ENCODE measurements at regions not wholly inside any gene's neighbourhood (a gene's known extent, or its start where the extent isn't known, plus 50 kb on each side); places are given as distances from the start of the nearest gene placed in this dataset.
"Not testable (repeated sequence)": the region's sequence is repeated elsewhere in the genome, so short reads cannot be mapped to it uniquely, and the experiment has no call there.

DNA sequence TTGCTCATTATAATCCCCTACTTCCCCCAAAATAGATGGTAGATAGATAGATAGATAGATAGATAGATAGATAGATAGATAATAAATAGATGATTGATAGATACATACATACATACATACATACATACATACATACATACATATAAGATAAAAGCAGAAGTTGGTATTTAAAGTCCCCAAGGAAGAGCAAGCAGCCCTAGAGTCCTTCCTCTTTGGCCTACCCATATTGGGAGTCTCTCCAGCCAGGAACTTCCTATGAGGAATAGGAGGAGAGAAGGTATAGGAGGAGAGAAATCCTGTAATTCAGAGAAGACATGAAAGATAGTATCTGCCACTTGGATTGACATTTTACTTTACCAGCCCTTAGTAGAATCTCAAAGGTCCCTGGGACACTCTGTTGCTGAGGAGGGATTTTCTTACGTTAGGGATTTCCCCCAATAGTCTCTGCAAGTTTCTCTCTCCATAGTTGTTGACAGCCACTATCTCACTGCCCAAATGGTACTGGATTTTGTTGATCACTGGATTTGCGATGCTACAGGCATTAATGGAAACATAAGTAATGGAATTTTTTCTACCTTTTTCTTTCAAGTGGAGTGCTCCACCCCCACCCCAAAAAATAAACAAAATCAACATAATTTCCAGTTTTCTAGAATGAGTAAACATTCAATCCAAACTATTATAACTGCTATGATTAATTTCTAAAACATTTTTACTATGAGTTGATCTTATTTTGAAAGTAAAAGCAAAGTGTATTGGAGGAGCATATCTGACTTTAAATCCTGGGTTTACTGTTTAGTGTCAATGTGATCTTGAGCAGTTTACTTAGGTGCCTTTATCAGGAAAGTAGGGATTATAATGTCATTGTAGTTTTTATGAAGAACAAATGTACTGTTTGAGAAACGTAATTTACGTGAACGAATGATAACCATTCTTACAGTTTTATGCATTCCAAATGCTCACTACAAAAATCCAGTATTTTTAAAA is 93.2 kb upstream of the TNFSF4 start:
- no peak for DNase-seq

DNA sequence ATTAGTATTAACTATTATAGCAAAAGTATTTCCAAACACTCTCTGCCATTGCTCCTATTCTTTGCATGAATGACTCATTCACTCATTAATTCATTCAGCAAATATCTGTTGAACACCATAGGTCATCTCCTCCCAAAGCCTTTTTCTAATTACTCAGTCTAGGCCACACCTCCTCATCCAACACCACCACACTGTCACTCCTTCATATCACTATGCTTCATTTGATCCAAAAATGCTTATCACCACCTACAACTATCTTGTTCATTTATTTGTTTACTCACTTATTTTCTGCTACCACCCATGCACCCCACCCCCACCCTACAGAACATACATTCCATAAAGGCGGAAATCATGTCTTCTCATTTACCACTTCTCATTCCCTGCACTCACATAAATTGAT is 94.4 kb upstream of the TNFSF4 start:
- DNase-seq = no peak

- no peak for DNase-seq
Observed at GRCh38 chr1:173302366-173302765, 95.2 kb upstream of the TNFSF4 start.

GRCh38 chr1:173302890-173303829 is 96.0 kb upstream of the TNFSF4 start:
- no peak for DNase-seq

GRCh38 chr1:173303984-173304383 is 96.9 kb upstream of the TNFSF4 start:
- DNase-seq = no peak

- DNase-seq = no peak
Observed at GRCh38 chr1:173304529-173305227, 97.5 kb upstream of the TNFSF4 start.

DNA sequence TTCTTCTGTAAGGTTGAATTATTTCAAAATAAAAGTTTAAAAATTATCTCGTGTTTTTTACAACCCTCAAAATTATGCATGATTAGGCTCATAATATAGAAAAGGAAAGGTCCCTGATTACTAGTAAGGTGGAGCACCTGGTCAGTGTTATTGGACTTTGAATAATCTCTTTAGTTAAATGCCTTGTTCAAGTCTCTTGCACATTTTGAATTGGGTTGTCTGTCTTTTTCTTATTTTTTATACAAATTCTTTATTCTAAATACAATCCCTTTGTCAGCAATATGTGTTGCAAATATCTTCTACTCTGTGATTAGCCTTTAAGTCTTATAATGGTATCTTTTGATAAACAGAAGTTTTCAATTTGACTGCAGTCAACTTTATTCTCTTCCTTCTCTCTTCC is 100.7 kb upstream of the TNFSF4 start:
- DNase-seq = no peak

- DNase-seq = no peak
Observed at GRCh38 chr1:173314656-173315055, 107.5 kb upstream of the TNFSF4 start.

GRCh38 chr1:173315296-173315695 is 108.2 kb upstream of the TNFSF4 start:
- DNase-seq = no peak

DNA sequence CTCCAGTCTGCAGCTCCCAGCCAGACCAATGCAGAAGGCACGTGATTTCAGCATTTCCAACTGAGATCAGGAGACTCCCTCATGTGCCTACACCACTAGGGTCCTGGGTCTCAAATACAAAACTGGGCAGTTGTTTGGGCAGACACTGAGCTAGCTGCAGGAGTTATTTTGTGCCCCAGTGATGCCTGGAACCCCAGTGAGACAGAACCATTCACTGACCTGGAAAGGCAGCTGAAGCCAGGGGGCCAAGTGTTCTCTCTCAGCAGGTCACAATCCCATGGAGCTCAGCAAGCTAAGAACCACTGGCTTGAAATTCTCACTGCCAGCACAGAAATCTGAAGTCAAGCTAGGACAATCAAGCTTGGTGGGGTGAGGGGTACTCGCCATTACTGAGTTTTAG is 111.7 kb upstream of the TNFSF4 start:
- DNase-seq = no peak

DNA sequence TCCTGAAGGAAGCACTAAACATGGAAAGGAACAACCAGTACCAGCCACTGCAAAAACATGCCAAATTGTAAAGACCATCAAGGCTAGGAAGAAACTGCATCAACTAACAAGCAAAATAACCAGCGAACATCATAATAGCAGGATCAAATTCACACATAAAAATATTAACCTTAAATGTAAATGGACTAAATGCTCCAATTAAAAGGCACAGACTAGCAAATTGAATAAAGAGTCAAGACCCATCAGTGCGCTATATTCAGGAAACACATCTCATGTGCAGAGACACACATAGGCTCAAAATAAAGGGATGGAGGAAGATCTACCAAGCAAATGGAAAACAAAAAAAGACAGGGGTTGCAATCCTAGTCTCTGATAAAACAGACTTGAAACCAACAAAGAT is 117.2 kb upstream of the TNFSF4 start:
- not testable (repeated sequence) for DNase-seq

DNA sequence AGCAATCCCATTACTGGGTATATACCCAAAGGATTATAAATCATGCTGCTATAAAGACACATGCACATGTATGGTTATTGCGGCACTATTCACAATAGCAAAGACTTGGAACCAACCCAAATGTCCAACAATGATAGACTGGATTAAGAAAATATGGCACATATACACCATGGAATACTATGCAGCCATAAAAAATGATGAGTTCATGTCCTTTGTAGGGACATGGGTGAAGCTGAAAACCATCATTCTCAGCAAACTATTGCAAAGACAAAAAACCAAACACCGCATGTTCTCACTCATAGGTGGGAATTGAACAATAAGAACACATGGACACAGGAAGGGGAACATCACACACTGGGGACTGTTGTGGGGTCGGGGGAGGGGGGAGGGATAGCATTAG is 120.9 kb upstream of the TNFSF4 start:
- DNase-seq = not testable (repeated sequence)

DNA sequence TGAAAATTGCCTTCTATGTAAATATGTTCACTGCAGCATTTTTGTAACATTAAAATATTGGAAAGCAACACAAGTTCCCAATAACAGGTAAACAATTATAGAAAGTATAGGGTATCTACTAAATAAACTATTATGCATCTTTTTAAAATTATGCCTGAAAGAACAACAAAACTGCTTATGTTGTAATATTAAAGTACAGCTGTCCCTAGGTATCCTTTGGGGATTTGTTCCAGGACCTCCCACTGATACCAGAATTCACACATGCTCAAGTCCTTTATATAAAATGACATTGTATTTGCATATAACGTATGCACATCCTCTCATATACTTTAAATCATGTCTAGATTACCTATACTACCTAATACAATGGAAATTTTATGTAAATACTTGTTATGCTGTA is 121.8 kb upstream of the TNFSF4 start:
- DNase-seq = no peak

GRCh38 chr1:173329726-173330125 is 122.6 kb upstream of the TNFSF4 start:
- DNase-seq = no peak

- DNase-seq = no peak
Observed at GRCh38 chr1:173330149-173330951, 123.2 kb upstream of the TNFSF4 start.

DNA sequence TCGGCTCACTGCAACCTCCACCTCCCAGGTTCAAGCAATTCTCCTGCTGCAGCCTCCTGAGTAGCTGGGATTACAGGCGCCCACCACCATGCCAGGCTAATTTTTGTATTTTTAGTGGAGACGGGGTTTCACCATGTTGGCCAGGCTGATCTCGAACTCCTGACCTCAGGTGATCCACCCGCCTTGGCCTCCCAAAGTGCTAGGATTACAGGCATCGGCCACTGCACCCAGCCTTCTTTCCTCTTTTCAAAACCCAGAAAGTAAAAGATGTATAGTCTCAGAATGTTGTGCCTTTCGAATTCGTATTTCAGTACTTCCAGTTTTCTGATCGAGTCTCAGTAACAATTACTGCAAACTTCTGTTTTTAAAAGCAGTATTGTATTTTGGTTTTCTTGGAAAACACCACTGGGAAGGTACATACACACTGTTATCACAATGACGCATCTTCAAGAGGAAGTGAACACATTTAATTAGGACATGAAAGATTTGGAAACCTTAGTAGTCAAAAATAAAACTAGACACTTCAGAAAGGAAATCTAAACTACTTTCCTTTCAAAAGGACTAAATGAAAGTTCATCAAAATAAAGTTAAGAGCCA is 123.9 kb upstream of the TNFSF4 start:
- DNase-seq = not testable (repeated sequence)

DNA sequence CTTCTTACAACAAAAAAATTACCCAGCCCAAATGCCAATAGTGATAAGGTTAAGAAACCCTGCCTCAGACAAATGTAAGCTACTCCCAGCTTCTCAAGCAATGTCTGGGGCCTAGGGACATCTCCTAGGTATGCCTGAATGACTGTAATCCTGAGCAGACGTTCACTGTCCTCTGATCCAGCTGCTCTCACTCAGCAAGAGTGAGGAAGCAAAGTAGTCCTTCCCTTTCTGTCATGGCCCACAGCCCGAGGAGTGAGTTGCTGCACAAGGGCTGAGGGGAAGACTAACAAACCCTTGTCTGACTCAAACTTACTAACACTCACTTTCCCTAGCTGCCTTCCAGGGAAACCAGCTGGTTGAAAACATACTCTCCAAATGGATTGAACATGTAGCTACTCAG is 124.9 kb upstream of the TNFSF4 start:
- DNase-seq = no peak

- DNase-seq = no peak
Observed at GRCh38 chr1:173333581-173333980, 126.5 kb upstream of the TNFSF4 start.

DNA sequence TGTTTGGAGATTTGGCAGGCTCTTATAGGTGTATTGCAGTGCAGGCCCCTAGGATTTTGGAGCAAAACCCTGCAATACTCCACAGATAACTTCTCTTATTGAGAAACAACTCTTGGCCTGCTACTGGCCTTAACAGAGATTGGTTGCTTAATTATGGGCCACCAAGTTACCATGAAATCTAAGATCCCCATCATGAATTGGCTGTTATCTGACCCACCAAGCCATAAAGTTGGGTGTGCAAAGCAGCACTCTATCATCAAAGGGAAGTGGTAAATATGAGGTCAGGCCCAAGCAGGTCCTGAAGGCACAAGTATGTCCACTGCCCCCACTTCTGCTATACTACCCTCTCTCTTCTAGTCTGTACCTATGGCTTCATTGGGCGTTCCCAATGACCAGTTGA is 130.0 kb upstream of the TNFSF4 start:
- DNase-seq = no peak

- DNase-seq = no peak
Observed at GRCh38 chr1:173341307-173341706, 134.2 kb upstream of the TNFSF4 start.

DNA sequence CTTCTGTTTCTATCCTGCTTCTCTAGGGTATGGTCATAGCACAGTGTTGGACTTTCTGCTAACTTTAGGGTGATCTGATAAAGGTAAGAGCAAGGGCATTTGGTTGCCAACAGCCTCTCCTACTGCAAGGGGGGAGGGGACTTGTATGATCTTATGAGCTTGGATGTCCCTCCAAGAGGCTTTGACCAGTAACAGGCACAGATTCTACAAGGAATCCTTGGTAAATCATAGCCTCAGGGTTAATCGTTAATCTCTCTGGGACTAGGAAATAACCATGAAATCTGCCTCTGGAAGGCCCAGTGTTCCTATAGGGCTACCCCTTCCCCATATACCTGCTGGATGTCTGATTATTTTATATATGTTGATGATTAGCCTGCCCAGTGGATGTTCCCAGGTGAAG is 134.8 kb upstream of the TNFSF4 start:
- DNase-seq = no peak
